HG03469 (cell line): ENCODE measurements at regions not wholly inside any gene's neighbourhood (a gene's known extent, or its start where the extent isn't known, plus 50 kb on each side); places are given as distances from the start of the nearest gene placed in this dataset.
"Not testable (repeated sequence)": the region's sequence is repeated elsewhere in the genome, so short reads cannot be mapped to it uniquely, and the experiment has no call there.

Experiments
- ATAC-seq: cut with Tn5 transposase; IDR thresholded peaks from one replicate; pipeline ENCODE4 v1.9.1; 2021; ENCODE audit warnings: mild to moderate bottlenecking, moderate library complexity, moderate number of reproducible peaks; ENCODE audit not compliant: unreplicated experiment

GRCh38 chr2:53216805-53217204 is 550.8 kb upstream of the CHAC2 start:
- ATAC-seq = no peak

- no peak for ATAC-seq
Measured at GRCh38 chr2:53212576-53212975, 555.0 kb upstream of the CHAC2 start.

GRCh38 chr2:53211201-53211774 is 556.3 kb upstream of the CHAC2 start:
- ATAC-seq = no peak

GRCh38 chr2:53210538-53210937 is 557.1 kb upstream of the CHAC2 start:
- no peak for ATAC-seq

GRCh38 chr2:53209679-53210458 is 557.7 kb upstream of the CHAC2 start:
- no peak for ATAC-seq

GRCh38 chr2:53208815-53209214 is 558.8 kb upstream of the CHAC2 start:
- no peak for ATAC-seq

- ATAC-seq = not testable (repeated sequence)
Measured at GRCh38 chr2:53206226-53206625, 561.4 kb upstream of the CHAC2 start.

GRCh38 chr2:53202063-53202462 is 565.5 kb upstream of the CHAC2 start:
- ATAC-seq = no peak

- no peak for ATAC-seq
Measured at GRCh38 chr2:53200072-53200471, 567.5 kb upstream of the CHAC2 start.

- no peak for ATAC-seq
Measured at GRCh38 chr2:53188851-53189510, 578.6 kb upstream of the CHAC2 start.

- ATAC-seq = no peak
Measured at GRCh38 chr2:53183581-53183980, 584.0 kb upstream of the CHAC2 start.

GRCh38 chr2:53182601-53183000 is 585.0 kb upstream of the CHAC2 start:
- ATAC-seq = no peak

GRCh38 chr2:53181759-53182158 is 585.8 kb upstream of the CHAC2 start:
- no peak for ATAC-seq

GRCh38 chr2:53177327-53177726 is 590.3 kb upstream of the CHAC2 start:
- ATAC-seq = no peak

GRCh38 chr2:53174539-53174938 is 593.1 kb upstream of the CHAC2 start:
- no peak for ATAC-seq

GRCh38 chr2:53173698-53174455 is 593.7 kb upstream of the CHAC2 start:
- no peak for ATAC-seq

GRCh38 chr2:53173091-53173490 is 594.5 kb upstream of the CHAC2 start:
- ATAC-seq = no peak

GRCh38 chr2:53170466-53170865 is 597.1 kb upstream of the CHAC2 start:
- no peak for ATAC-seq

- ATAC-seq = no peak
Measured at GRCh38 chr2:53167227-53167626, 600.4 kb upstream of the CHAC2 start.

GRCh38 chr2:53150146-53150545 is 617.5 kb upstream of the CHAC2 start:
- ATAC-seq = no peak

- ATAC-seq = no peak
Measured at GRCh38 chr2:53148221-53148620, 619.4 kb upstream of the CHAC2 start.
